Stimulated activated CD8-positive, alpha-beta memory T cell treated with anti-CD3 and anti-CD28 coated beads, Interleukin-4, amount 100 ng/mL, for 48 hours (primary cell): ENCODE measurements at regions not wholly inside any gene's neighbourhood (a gene's known extent, or its start where the extent isn't known, plus 50 kb on each side); places are given as distances from the start of the nearest gene placed in this dataset.
A peak's percentile ranks its signal among the peaks of the same experiment; 100 is the strongest.

ENCODE experiments used
- DNase-seq: peaks from one replicate; pipeline ENCODE4 v3.0.0-alpha.2; 2020

- no peak for DNase-seq
These were observed 256.0 kb downstream of the LY86 start for GRCh38 chr6:6844530-6844929.

GRCh38 chr6:6845603-6846002 lies 257.1 kb downstream of the LY86 start:
- no peak for DNase-seq

- no peak for DNase-seq
These were observed 259.1 kb downstream of the LY86 start for GRCh38 chr6:6847591-6847990.

GRCh38 chr6:6851059-6851948 lies 256.5 kb upstream of the RREB1 start:
- no peak for DNase-seq

- no peak for DNase-seq
These were observed 255.9 kb upstream of the RREB1 start for GRCh38 chr6:6851949-6852261.

- DNase-seq, result peak; percentile 65
These were observed 250.9 kb upstream of the RREB1 start for GRCh38 chr6:6856538-6857523.

GRCh38 chr6:6857528-6857927 lies 250.2 kb upstream of the RREB1 start:
- DNase-seq, result no peak

- no peak for DNase-seq
These were observed 249.2 kb upstream of the RREB1 start for GRCh38 chr6:6858533-6858982.

- DNase-seq, result no peak
These were observed 248.7 kb upstream of the RREB1 start for GRCh38 chr6:6859105-6859504.

- DNase-seq, result no peak
These were observed 248.0 kb upstream of the RREB1 start for GRCh38 chr6:6859722-6860121.

- no peak for DNase-seq
These were observed 246.9 kb upstream of the RREB1 start for GRCh38 chr6:6860863-6861262.

GRCh38 chr6:6861351-6861894 lies 246.3 kb upstream of the RREB1 start:
- DNase-seq, result no peak

- no peak for DNase-seq
These were observed 245.8 kb upstream of the RREB1 start for GRCh38 chr6:6861995-6862394.

GRCh38 chr6:6863970-6864639 lies 243.7 kb upstream of the RREB1 start:
- DNase-seq, result no peak

GRCh38 chr6:6865611-6866010 lies 242.2 kb upstream of the RREB1 start:
- no peak for DNase-seq

- DNase-seq, result no peak
These were observed 240.9 kb upstream of the RREB1 start for GRCh38 chr6:6866656-6867403.

- DNase-seq, result no peak
These were observed 240.4 kb upstream of the RREB1 start for GRCh38 chr6:6867404-6867799.

- no peak for DNase-seq
These were observed 238.7 kb upstream of the RREB1 start for GRCh38 chr6:6869094-6869493.

GRCh38 chr6:6870921-6871320 lies 236.8 kb upstream of the RREB1 start:
- no peak for DNase-seq

- DNase-seq, result no peak
These were observed 235.1 kb upstream of the RREB1 start for GRCh38 chr6:6872459-6873344.

- DNase-seq, result no peak
These were observed 234.0 kb upstream of the RREB1 start for GRCh38 chr6:6873778-6874177.
